CD14-positive monocyte (primary cell): ENCODE measurements at regions not wholly inside any gene's neighbourhood (a gene's known extent, or its start where the extent isn't known, plus 50 kb on each side); places are given as distances from the start of the nearest gene placed in this dataset.

Experiments
- DNase-seq, 3 donors: peaks; one replicate each; pipeline ENCODE4 v3.0.0-alpha.2; 2011 to 2022
- H2AFZ ChIP-seq: 2 replicates; pipeline ENCODE4 v1.6.0; 2012; ENCODE audit warnings: mild to moderate bottlenecking, low read depth, low read length, inconsistent platforms; ENCODE audit not compliant: insufficient read depth, poor library complexity, severe bottlenecking
- H3K27ac ChIP-seq, 2 donors: 1 replicate in 1 of 2; 2 replicates in 1 of 2; pipeline ENCODE4 v1.5.1; 2012 to 2013; ENCODE audit warnings: low read length in 2 of 2, control low read depth in 1 of 2, inconsistent platforms in 1 of 2, low read depth in 1 of 2, mild to moderate bottlenecking in 1 of 2
- H3K27me3 ChIP-seq, 2 donors: one replicate each; pipeline versions ENCODE4 v1.6.0 to v1.6.1; 2011 to 2013; ENCODE audit warnings: low read length in 2 of 2; ENCODE audit not compliant: control insufficient read depth in 2 of 2, insufficient read depth in 2 of 2
- H3K36me3 ChIP-seq, 2 donors: replicated peaks in 1 of 2; 1 replicate in 1 of 2; 2 replicates in 1 of 2; pipeline versions ENCODE4 v1.5.1 to v1.6.1; 2012 to 2013; ENCODE audit warnings: low read length in 2 of 2, control low read depth in 1 of 2, inconsistent platforms in 1 of 2, mild to moderate bottlenecking in 1 of 2; ENCODE audit not compliant: insufficient read depth in 2 of 2, control insufficient read depth in 1 of 2
- H3K4me1 ChIP-seq, 2 donors: 1 replicate in 1 of 2; 2 replicates in 1 of 2; pipeline versions ENCODE4 v1.5.1 to v1.6.1; 2012 to 2013; ENCODE audit warnings: low read length in 2 of 2, control low read depth in 1 of 2, inconsistent platforms in 1 of 2, mild to moderate bottlenecking in 1 of 2, moderate library complexity in 1 of 2; ENCODE audit not compliant: insufficient read depth in 2 of 2, control insufficient read depth in 1 of 2
- H3K4me2 ChIP-seq: replicated peaks from 2 replicates; pipeline ENCODE3; 2012; ENCODE audit warnings: low read length, moderate library complexity, mild to moderate bottlenecking; ENCODE audit not compliant: poor library complexity, severe bottlenecking; ENCODE audit errors: extremely low read depth
- H3K4me3 ChIP-seq, 3 experiments: fragments of 200-600 bp in 1 of 3; sonication (generic) in 1 of 3; replicated peaks in 1 of 3; 1 replicate in 2 of 3; 2 replicates in 1 of 3; pipeline ENCODE4 v1.5.1; 2011 to 2013; ENCODE audit warnings: low read length in 3 of 3, mild to moderate bottlenecking in 3 of 3, control low read depth in 2 of 3, low read depth in 2 of 3, inconsistent platforms in 1 of 3, moderate library complexity in 1 of 3
- H3K79me2 ChIP-seq: 2 replicates; pipeline ENCODE4 v1.6.0; 2012; ENCODE audit warnings: mild to moderate bottlenecking, control low read depth, inconsistent platforms, low read length, moderate library complexity; ENCODE audit not compliant: insufficient read depth
- H3K9ac ChIP-seq: 2 replicates; pipeline ENCODE4 v1.6.0; 2017; ENCODE audit warnings: low read length, mild to moderate bottlenecking; ENCODE audit not compliant: insufficient read depth, poor library complexity, severe bottlenecking
- H3K9me3 ChIP-seq, 2 donors: replicated peaks in 1 of 2; 1 replicate in 1 of 2; 2 replicates in 1 of 2; pipeline versions ENCODE4 v1.5.1 to v1.6.1; 2012 to 2013; ENCODE audit warnings: low read length in 2 of 2, control low read depth in 1 of 2; ENCODE audit not compliant: control insufficient read depth in 1 of 2, insufficient read depth in 1 of 2
- H4K20me1 ChIP-seq: 2 replicates; pipeline ENCODE4 v1.6.0; 2012; ENCODE audit warnings: mild to moderate bottlenecking, low read length, control low read depth, moderate library complexity; ENCODE audit not compliant: insufficient read depth
- H3K27ac Mint-ChIP-seq, 7 donors: one replicate each; pipeline ENCODE4 v1.8.0; 2020; ENCODE audit warnings: mild to moderate bottlenecking in 7 of 7, mixed read lengths in 7 of 7, moderate library complexity in 6 of 7, inconsistent platforms in 2 of 7
- H3K27me3 Mint-ChIP-seq, 3 donors: one replicate each; pipeline ENCODE4 v1.8.0; 2021 to 2022; ENCODE audit warnings: low read depth in 3 of 3, mild to moderate bottlenecking in 3 of 3, mixed read lengths in 3 of 3, moderate library complexity in 3 of 3, inconsistent platforms in 1 of 3
- H3K36me3 Mint-ChIP-seq, 2 donors: one replicate each; pipeline ENCODE4 v1.8.0; 2020; ENCODE audit warnings: mixed read lengths in 2 of 2, inconsistent platforms in 1 of 2, mild to moderate bottlenecking in 1 of 2
- H3K4me1 Mint-ChIP-seq: one replicate; pipeline ENCODE4 v1.8.0; 2020; ENCODE audit warnings: mild to moderate bottlenecking, mixed read lengths
- H3K4me3 Mint-ChIP-seq, 2 donors: one replicate each; pipeline ENCODE4 v1.8.0; 2020; ENCODE audit warnings: mild to moderate bottlenecking in 2 of 2, mixed read lengths in 2 of 2, moderate library complexity in 1 of 2
- H3K9me3 Mint-ChIP-seq, 7 donors: one replicate each; pipeline ENCODE4 v1.8.0; 2020 to 2022; ENCODE audit warnings: mixed read lengths in 7 of 7, mild to moderate bottlenecking in 6 of 7, moderate library complexity in 6 of 7, inconsistent platforms in 2 of 7
- WGBS: methylation state at CpG from one replicate; pipeline ENCODE4 v1.1.5; 2013; ENCODE audit warnings: missing lambda C conversion rate; ENCODE audit not compliant: insufficient coverage; 5-methylcytosine and 5-hydroxymethylcytosine counted together
- intact Hi-C, 2 donors: fragments of 100-400 bp; cut with micrococcal nuclease; formaldehyde crosslinking; loops; one replicate each; pipeline versions ENCODE4 v1.15.0 to v1.15.1; 2023
- TF ChIP-seq, protein P1 (sequence below): fragments of 200-600 bp; IDR thresholded peaks from one replicate; pipeline ENCODE4 v1.8.0; 2022; ENCODE audit warnings: antibody characterized with exemption, mild to moderate bottlenecking

GRCh38 chr3:178174201-178174915, 361.9 kb upstream of the KCNMB2 start:
- Histone ChIP-seq H3K4me1 (no peaks in the 10 kb centered on the region), H3K9ac (no peak overlapping the region), H3K27ac (no peak overlapping the region), H3K36me3 (no peaks in the 10 kb centered on the region), H3K4me3 (no peak overlapping the region), H2AFZ (no peak overlapping the region), H3K27me3 (no peaks in the 10 kb centered on the region), H4K20me1 (no peaks in the 10 kb centered on the region), H3K4me2 (no peak overlapping the region), H3K9me3 (no peaks in the 10 kb centered on the region), H3K79me2 (no peaks in the 10 kb centered on the region)
- H3K4me3 Mint-ChIP-seq: no peak overlapping the region
- WGBS: no CpG with 5 or more reads among the region's 2 CpGs
- no peaks in the 10 kb centered on the region for H3K36me3 Mint-ChIP-seq
- H3K27ac Mint-ChIP-seq: no peak overlapping the region
- no peaks in the 10 kb centered on the region for H3K9me3 Mint-ChIP-seq
- DNase-seq: no peak
- H3K27me3 Mint-ChIP-seq: peaks cover 0 to 1% (median 0%) of the 10 kb centered on the region in 3 donors
- H3K4me1 Mint-ChIP-seq: no peaks in the 10 kb centered on the region
- TF ChIP-seq, protein P1, sequence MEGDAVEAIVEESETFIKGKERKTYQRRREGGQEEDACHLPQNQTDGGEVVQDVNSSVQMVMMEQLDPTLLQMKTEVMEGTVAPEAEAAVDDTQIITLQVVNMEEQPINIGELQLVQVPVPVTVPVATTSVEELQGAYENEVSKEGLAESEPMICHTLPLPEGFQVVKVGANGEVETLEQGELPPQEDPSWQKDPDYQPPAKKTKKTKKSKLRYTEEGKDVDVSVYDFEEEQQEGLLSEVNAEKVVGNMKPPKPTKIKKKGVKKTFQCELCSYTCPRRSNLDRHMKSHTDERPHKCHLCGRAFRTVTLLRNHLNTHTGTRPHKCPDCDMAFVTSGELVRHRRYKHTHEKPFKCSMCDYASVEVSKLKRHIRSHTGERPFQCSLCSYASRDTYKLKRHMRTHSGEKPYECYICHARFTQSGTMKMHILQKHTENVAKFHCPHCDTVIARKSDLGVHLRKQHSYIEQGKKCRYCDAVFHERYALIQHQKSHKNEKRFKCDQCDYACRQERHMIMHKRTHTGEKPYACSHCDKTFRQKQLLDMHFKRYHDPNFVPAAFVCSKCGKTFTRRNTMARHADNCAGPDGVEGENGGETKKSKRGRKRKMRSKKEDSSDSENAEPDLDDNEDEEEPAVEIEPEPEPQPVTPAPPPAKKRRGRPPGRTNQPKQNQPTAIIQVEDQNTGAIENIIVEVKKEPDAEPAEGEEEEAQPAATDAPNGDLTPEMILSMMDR: no peak
- intact Hi-C loops: no loop called here

GRCh38 chr3:178181088-178181487, 355.1 kb upstream of the KCNMB2 start:
- no peaks in the 10 kb centered on the region for H3K36me3 ChIP-seq
- no CpG with 5 or more reads among the region's 1 CpG for whole genome bisulfite sequencing
- no peaks in the 10 kb centered on the region for H3K27me3 ChIP-seq
- no peaks in the 10 kb centered on the region for H4K20me1 ChIP-seq
- no peak overlapping the region for H2AFZ ChIP-seq
- Mint-ChIP-seq H3K4me3 (no peak overlapping the region), H3K9me3 (no peaks in the 10 kb centered on the region), H3K27ac (no peak overlapping the region), H3K4me1 (no peaks in the 10 kb centered on the region), H3K36me3 (no peaks in the 10 kb centered on the region), H3K27me3 (peaks cover 0 to 1% (median 0%) of the 10 kb centered on the region in 3 donors)
- H3K27ac ChIP-seq: no peak overlapping the region
- no peak overlapping the region for H3K4me3 ChIP-seq
- TF ChIP-seq, protein P1: no peak
- no peaks in the 10 kb centered on the region for H3K79me2 ChIP-seq
- no peak overlapping the region for H3K9ac ChIP-seq
- intact Hi-C loops: no loop called here
- no peaks in the 10 kb centered on the region for H3K9me3 ChIP-seq
- H3K4me1 ChIP-seq: no peaks in the 10 kb centered on the region
- DNase-seq: no peak
- H3K4me2 ChIP-seq: no peak overlapping the region
